MM.1S (cell line): ENCODE measurements at regions not wholly inside any gene's neighbourhood (a gene's known extent, or its start where the extent isn't known, plus 50 kb on each side); places are given as distances from the start of the nearest gene placed in this dataset.

ENCODE experiments used
- CTCF ChIP-seq: fragments of 300-600 bp; sonication (generic); IDR thresholded peaks from 2 replicates; pipeline ENCODE4 v1.5.1; 2016; ENCODE audit warnings: antibody characterized with exemption, low read length, mixed read lengths
- EZH2 ChIP-seq: fragments of 300-600 bp; sonication (generic); optimal IDR thresholded peaks from 2 replicates; pipeline ENCODE3; 2017; ENCODE audit warnings: low read depth, mild to moderate bottlenecking, antibody characterized with exemption, low read length, mixed read lengths

- TF ChIP-seq CTCF, result no peak
- no peak for TF ChIP-seq EZH2
Observed at GRCh38 chr16:82241469-82242052, 71.5 kb upstream of the MPHOSPH6 start.
